GM15510 (cell line): ENCODE measurements at regions not wholly inside any gene's neighbourhood (a gene's known extent, or its start where the extent isn't known, plus 50 kb on each side); places are given as distances from the start of the nearest gene placed in this dataset.

Source experiments
- POLR2A ChIP-seq: IDR thresholded peaks from 3 replicates; pipeline ENCODE4 v1.6.1; 2011; ENCODE audit warnings: borderline replicate concordance; ENCODE audit not compliant: insufficient read length; ENCODE audit errors: extremely low read depth

DNA sequence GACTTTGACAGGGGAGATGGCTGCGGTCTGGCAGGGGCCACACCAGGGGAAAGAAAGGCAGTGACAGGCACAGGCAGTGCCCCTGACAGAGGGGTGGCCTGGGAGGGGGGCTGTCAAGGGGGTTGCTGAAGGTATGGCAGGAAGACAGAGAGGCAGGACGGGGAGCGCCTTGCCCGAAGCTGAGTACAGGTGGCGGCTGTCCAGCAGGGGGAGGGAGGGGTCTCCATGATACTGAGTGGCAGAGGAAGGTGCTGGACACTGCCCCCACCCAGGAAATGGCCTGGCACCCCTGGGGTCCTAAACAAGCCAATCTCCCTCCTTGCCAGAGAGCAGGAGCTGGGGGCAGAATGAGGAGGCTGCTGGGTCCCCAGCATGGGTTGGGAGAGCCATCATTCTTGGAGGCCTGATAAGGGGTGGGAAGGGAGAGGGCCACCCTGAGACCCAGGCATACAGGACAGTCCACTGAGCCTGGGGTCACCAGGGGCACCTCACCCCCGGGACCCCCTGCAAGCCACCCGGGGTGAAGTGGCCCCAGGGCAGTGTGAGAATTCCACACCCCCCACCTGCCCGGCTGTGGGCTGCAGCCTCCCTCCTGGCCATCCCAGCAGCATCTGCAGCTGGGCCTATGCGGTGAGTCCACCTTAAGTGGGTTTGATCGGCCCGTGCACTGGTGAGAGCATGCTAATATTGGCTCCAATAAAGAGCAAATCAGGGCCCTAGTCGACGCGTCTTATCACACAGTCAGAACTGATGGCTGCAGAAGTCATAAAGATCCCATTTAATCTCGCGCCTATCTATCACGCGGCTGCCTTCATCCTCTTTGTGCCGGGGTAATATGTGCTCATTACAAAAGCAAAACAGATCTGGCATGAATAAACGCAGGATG is 108.5 kb downstream of the FAM53A start:
- TF ChIP-seq POLR2A, result no peak

DNA sequence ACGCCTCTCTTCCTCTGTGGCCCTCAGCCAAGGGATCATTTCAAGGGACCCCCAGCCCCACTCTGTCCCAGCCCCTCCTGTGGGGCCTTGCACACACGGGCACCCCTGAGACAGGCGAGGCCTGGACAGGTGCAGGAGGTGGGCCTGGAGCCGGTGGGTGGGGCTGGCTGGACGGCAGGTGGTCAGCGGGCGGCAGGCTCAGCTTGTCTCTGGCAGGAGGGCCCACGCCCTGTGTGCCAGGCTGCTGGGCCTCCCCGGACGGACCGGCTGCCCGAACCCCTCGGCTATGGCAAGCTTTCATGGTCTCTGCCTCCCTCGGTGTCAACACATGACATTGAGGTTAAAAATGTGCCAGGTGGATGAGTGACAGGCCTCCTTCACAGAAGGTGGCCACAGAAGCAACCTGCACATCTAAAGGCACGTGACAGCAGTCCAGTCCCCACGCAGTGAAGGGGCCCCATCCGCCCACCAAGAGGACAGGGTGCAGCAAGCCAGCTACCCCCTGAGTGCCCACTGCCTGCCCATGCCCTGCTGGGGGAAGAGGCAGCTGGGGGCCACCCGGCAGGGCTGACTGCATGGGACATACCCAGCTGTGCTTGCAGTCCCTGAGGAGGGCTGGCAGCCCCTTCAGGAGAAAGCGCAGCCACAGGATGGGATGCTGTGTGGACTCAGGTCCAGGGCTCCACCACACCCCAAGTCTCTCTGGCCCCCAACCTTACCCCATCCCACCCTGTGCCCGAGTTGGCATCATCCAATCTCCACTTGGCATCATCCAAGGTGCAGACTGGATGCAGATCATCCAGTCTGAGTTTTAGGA is 109.3 kb downstream of the FAM53A start:
- TF ChIP-seq POLR2A, result no peak

DNA sequence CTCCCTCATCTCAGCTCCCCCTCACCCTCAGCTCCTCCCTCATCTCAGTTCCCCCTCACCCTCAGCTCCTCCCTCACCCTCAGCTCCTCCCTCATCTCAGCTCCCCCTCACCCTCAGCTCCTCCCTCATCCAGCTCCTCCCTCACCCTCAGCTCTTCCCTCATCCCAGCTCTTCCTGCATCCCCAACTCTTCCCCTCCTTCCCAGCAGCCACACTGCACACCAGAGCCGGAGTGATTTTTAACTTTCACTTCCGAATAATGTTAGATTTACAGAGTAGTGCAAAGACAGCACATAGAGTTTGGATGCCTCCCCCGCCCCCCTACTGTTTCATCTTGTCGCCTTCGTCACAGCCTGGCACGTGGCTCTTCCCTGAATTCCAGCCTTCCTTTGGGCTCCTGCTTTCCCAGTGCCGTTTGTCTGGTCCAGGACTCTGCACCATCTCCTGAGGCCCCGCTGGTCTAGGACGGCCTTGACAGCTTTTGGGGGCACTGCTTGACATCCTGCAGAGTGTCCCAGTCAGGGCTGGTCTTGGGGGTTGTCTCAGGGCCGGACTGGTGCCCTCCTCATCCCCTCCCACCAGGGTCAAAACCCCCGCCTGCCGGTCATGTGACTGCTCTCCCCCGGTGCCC is 110.2 kb downstream of the FAM53A start:
- no peak for TF ChIP-seq POLR2A

DNA sequence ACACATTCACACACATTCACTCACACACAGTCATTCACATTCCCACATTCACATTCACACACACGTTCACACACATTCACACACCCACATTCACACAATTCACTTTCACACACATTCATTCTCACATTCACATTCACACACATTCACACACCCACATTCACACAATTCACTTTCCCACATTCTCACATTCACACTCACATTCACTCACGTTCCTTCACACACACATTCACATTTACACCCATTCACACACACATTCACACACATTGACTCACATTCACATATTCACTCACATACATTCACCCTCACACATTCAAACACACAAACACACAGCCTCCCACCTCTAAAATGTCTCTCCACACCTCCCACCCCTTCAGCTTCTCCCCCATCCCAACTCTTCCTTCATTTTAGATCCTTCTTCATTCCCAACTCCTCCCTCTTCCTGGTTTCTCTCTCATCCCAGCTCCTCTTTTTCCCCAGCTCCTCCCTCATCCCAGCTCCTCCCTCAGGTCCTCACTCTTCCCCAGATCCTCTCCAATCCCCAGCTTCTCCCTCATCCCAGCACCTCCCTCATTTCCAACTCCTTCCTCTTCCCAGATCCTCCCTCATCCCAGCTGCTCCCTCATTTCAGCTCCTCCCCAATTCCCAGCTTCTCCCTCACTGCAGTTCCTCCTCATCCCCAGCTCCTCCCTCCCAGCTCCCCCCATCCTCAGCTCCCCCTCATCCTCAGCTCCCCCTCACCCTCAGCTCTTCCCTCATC is 111.0 kb downstream of the FAM53A start:
- TF ChIP-seq POLR2A, result no peak

DNA sequence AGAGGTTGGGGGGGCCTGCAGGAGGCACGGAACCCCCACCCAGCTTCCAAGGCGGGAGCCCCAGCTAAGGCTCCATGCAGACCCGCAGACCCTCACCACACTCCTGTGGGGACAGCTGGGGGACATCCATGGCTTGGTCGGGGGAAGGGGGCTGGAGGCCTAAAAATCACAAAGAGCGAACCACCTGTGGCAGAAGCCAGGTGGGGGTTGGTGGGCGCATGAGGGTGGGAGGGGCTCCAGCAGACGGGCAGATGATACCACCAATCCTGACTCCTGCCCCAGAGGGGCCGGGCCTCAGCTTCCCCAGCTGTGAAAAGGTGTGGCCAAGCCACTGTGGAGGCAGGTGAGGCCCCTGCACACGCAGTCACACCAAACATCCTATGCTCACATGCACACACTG is 111.6 kb downstream of the FAM53A start:
- TF ChIP-seq POLR2A, result no peak

DNA sequence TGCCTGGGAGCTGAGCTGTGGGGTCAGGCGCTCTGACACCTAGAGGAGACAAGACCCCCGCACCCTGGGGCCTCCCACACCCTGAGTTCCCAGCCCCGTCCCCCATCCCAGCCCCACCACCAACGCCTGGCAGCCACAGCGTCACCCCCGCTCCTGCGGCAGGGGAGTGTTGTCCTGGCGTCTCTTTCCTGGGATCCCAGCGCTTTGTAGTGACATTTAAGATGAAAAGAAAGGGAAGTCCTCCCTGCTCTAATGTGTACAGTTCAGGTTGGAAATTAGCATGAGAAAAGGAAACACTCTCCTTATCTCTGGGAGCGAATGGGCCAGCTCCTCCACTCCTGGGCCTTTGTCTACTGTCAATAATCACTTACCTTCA is 112.1 kb downstream of the FAM53A start:
- TF ChIP-seq POLR2A, result no peak

DNA sequence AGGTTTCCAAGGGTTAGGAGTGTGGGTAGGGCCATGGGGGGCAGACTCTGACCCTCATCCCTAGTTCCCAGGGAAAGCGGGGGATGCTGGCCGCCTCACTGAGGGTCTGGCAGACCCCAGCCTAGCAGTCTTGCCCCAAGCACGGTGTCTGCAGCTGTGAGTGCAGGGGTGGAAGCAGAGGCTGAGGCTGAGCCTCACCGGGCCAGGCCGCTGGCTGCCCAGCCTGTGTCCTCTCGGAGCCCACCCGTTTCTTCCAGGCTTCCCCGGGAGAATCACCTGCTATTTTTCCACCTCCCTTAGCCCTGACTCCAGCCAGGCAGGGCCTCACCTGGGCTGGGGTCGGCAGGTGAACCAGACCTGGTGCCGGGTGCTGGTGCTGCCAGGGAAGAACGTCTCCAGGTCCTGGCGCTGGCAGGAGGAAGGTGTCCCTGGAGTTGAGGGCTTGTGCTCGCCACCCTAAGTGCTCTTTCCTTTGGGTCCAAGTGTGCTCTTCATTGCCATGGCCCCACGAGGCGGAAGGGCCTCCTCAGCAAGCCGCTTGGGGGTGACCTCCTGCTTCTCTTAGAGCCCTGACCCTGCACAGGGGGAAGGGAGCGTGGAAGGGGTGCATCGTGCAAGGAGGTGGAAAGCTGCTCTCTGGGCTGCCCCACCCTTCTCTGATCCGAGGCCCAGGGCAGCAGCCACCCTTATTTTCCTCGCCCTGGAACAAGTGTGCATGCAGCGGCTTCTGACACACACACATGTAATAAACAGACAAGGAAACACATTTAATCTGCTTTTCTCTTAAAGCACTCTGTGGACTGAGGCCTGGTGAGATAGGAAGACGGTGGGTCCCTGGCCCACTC is 112.7 kb downstream of the FAM53A start:
- TF ChIP-seq POLR2A, result no peak

DNA sequence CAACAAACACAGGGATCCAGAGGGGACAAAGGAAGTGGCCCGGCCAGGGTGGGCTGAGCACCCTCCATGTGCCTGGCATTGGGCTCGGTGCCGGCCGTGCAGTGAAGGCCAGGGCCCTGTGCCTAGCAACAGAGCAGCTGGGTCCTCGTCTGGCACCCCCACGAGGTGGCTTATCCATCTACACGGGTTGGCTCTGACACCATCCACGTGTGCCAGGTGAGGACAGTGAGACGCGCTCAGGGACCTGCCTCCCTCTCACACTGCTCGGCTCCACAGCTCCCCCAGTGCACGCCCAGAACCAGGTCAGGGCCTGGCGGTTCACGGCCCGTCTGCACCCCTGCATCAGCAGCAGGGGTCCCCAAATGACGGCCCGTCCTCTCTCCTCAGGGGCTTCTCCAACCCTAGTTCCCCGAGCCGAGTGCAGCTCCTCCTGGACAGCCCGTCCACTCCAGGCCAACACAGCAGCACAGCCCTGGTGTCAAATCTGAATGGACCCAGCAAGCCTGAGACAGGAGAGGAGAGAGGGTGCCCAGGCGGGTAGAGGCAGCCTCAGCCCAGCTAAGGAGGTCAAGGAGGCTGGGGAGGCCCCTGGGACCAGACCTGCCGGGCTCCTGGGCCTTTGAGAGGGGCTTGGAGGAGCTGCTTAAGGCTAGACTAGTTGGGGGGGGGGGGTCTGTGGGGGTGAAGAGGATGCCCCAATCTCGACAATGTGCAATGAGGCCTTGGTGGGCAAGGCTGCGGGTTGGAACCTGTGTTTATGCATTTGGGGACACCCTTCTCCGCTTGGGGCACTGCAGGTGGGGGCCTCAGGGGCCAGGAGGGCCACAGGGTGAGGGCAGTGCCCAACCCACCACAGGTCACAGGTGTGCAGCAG is 113.6 kb downstream of the FAM53A start:
- TF ChIP-seq POLR2A, result no peak

DNA sequence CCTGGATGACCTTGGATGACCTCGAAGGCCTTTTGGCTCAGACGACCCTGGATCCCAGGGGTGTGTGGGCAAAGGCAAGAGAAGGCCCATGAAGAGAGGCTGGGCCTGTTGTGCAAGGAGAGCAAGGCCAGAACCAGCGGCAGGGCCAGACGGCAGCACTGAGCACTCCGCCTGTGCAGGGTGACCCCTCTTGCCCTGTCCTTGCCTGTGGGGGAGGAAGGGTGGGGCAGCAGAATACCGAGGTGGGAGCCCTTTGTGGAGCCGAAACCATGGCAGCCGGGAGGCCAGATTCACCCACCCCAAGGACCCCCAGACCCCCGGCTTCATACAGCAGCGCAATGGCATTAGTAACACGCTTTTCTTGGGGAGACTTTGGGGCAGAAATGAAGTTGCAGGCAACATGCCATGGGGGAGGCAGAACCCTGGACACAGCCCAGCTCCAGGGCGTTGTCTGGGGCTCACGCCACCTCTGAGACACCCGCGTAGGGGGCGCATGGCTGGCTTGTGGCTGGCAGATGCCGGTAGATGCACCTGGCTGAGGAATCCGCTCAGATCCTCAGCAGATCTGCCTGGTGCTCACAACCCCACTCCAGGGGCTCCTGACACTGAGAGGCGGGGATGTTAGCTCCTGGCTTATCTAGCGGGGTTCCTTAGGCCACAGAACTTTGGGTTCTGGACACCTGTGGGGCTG is 114.5 kb downstream of the FAM53A start:
- no peak for TF ChIP-seq POLR2A

DNA sequence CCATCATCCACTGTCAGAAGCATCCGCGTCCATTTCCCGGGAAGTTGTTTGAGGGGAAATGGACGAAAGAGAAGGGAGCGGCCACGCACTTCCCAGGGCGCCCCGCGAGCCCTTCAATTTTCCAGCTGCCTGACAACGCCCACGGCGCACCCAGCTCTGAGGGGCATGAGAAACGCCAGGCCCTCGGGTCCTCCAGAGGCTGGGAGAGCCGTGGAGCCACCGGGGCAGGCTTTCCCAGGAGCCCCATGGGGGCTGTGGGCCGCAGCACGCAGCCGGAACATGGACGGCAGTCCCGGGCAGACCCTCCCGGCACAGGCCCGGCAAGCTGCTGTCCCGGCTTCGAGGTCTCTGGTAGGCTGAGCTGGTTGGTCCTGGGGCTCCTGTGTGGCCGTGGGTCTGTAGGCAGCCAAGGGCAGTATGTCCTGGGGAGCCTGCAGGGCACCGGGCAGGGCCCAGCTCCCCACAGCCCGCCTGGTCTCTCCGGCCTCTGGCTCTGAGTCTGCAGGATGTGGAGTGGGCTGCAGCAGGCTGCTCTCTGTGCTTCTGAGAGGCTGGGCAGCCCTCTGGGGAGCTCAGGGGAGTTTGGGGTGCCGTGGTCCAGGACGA is 115.2 kb downstream of the FAM53A start:
- no peak for TF ChIP-seq POLR2A

DNA sequence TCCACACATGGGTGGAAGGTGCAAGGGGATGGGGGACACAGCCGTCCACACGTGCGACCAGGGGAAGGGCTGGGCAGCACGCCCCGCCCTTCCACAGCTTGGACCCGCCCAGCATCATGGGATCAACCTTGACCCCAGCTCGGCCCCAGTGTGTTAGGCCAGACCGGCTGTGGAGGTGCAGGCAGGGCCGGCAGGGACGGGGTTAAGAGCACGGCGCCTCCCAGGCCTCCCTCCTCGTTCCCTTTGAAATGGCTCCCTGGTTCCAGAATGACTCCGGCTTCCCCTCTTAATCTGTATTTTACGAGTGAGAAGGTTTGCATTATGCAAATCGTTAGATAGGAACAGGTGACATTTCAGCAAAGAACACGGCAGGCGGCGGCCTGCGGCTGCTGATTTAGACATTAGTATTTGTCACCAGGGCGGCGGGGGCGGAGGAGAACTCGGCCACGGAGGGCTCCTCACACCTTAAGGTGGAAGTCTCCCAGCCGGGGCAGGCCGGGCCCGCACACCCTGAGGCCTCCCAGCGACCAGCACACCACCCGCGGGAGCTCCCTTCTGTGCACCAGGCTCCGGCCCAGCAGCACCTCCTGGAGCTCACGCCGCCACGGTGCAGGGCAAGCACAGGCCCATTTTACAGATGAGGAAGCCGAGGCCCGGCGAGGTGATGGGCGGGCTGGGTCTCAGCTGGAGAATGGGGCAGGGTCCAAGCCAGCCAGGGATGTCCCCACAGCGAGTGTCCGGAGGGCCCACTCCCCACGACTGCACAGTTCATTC is 116.1 kb downstream of the FAM53A start:
- TF ChIP-seq POLR2A, result no peak
